ENCODE measurements at regions not wholly inside any gene's neighbourhood (a gene's known extent, or its start where the extent isn't known, plus 50 kb on each side); places are given as distances from the start of the nearest gene placed in this dataset.
A peak's percentile ranks its signal among the peaks of the same experiment; 100 is the strongest.

DNA sequence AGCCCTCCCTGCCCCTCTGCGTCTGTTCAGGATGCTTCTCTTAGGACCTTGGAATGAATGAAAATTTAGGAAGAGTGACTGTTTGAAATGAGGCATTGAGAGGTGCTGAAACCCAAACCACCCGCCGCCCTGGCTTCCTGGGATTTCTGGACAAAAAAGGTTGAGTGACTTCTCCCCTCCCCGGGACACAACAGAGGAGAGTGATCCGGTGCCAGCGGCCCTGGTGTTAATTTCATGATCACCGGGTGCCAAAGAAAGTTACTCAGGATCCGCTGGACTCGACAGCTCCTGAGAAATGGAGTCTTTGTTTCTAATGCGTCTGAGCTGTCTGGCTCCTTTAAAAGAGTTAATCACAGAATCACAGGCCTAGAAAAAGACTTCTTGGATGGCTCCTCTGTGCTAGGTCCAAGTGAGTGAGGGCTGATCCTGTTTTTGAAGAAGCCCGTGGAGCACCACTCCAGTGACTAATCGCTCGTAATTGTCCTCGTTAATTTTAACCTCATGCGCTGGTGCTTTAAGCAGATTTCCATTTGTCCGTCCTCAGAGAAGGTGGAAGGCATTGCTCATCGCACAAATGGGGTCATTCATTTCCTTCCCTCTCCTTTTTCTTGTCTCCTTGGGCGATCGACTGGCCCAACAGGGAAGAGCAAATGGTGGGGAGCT is 144.4 kb upstream of the ZFHX3 start:
- no peak overlapping the region for H3K4me3 ChIP-seq (replicated peaks; ENCODE audit: low read depth, low read length)
- no peak for TF ChIP-seq CTCF (IDR thresholded peaks at IDR 0.05; ENCODE audit: low read depth, low read length, missing control alignments)
- peak; percentile 42 for DNase-seq (ENCODE audit: extremely low read depth, low read depth)

DNA sequence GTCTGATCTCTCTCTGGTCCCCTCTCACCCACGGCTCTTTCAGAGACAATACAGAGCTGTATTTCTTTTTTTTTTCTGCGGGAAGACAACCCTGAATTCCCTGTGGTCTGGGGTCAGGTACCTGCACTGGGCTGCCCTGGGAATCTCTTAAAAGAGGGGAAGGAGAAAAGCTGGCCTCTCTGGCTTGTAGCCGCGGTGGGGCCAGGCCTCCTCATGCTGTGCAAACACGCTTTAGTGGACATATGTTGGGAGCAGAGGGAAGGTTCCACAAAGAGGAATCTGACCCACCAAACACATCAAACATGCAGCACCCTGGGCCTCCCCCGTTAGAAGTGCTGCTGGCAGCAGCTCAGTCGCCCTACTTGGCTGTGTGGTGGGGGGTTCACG is 143.7 kb upstream of the ZFHX3 start:
- TF ChIP-seq CTCF (IDR thresholded peaks at IDR 0.05; ENCODE audit: low read depth, low read length, missing control alignments): no peak

DNA sequence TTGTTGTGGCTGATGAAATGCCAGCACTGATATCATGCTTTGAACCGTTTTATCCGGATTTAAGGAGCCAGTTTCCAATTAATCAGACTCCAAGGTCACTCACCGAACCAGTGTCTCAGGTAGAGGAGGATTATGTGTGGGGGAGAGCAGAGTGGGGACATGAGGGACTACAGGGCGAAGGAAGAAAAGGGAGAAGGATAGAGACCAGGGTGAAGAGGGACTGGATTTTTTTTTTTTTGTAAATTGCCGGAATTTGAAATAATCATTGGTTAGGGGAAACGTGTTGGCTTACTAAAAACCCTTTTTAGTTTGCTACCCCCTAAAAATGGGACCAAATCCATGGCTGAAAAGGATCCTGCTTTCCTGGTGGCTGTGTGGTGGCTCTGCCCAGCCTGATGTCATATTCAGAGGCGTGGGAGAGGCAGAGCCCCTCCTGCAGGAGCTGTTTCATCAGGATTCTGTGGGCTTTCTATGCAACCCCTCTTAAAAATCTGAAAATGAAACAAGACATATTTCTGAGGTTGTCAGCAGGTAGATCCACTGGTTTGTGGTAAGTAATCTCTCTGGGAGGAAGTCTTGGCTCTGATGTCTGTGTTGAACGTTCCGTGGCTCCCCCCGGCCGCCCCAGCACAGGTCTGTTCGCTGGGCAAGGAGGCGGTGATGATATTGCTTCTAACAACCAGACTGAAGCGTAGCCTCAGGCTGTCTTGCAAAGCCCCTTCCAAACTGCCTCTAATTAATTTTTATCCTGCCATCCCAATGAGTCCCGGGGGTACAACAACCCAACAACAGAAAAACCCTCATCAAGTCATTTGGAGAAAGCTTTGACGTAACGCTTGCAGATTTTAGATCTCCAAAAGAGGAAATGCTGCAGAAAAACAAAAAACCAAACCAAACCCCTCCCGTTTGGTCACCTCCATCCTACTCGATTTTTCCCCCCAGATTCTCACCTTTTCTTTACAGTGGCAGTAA is 143.0 kb upstream of the ZFHX3 start:
- H3K4me3 ChIP-seq (replicated peaks; ENCODE audit: low read depth, low read length): no peak overlapping the region
- DNase-seq (ENCODE audit: extremely low read depth, low read depth): no peak
- TF ChIP-seq CTCF (IDR thresholded peaks at IDR 0.05; ENCODE audit: low read depth, low read length, missing control alignments): no peak

More for the DNA sequence above, 143.7 kb upstream of the ZFHX3 start:
- no peak for DNase-seq (ENCODE audit: extremely low read depth, low read depth)
- H3K4me3 ChIP-seq (replicated peaks; ENCODE audit: low read depth, low read length): no peak overlapping the region

- DNase-seq (ENCODE audit: extremely low read depth, low read depth): no peak
- H3K4me3 ChIP-seq (replicated peaks; ENCODE audit: low read depth, low read length): no peak overlapping the region
- no peak for TF ChIP-seq CTCF (IDR thresholded peaks at IDR 0.05; ENCODE audit: low read depth, low read length, missing control alignments)
Measured at GRCh38 chr16:73190256-73190655, 142.3 kb upstream of the ZFHX3 start.

GRCh38 chr16:73189136-73189535 is 141.2 kb upstream of the ZFHX3 start:
- no peak overlapping the region for H3K4me3 ChIP-seq (replicated peaks; ENCODE audit: low read depth, low read length)
- DNase-seq (ENCODE audit: extremely low read depth, low read depth): no peak
- TF ChIP-seq CTCF (IDR thresholded peaks at IDR 0.05; ENCODE audit: low read depth, low read length, missing control alignments): no peak

DNA sequence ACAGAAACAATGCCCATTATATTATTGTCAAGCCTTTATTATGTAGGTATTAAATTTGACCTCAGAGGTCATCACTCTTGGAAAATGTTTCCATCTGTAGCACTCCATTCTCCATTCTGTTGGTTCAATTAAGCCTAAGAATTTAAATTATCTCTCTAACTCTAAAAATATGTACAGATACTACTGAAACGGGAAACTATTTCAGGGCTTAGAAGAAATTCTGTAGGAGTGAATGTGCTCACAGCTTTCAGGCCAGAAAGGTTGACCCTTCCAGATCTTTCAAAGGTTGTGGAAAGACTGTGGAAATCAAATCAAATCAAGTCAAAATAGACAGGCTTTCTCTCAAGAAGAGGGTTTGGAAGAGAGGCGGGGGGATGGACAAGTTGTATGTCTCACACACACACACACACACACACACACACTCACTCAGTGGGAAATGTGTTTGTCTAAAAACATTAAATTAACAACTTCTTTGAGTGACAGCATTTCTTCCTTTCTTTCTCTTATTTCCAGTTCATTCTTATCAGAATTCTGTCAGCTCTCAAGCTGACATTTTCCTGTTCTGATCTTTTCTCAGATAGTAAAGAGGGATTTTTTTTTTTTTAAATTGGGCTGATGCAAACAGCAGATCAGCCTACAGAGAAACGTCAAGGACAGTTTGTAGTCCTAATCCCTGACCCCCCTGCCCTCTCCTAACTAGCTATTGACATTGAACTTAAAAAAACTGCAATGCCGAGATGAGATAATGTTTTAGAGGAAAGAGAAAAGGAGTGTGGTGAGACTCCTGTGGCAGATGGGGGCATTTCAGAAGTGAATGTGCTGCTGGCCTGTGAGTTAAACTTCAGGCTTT is 139.0 kb upstream of the ZFHX3 start:
- DNase-seq (ENCODE audit: extremely low read depth, low read depth): no peak
- no peak for TF ChIP-seq CTCF (IDR thresholded peaks at IDR 0.05; ENCODE audit: low read depth, low read length, missing control alignments)
- no peak overlapping the region for H3K4me3 ChIP-seq (replicated peaks; ENCODE audit: low read depth, low read length)

Measured in HFF-Myc (cell line).